ENCODE measurements at regions not wholly inside any gene's neighbourhood (a gene's known extent, or its start where the extent isn't known, plus 50 kb on each side); places are given as distances from the start of the nearest gene placed in this dataset.
A peak's percentile ranks its signal among the peaks of the same experiment; 100 is the strongest.

DNA sequence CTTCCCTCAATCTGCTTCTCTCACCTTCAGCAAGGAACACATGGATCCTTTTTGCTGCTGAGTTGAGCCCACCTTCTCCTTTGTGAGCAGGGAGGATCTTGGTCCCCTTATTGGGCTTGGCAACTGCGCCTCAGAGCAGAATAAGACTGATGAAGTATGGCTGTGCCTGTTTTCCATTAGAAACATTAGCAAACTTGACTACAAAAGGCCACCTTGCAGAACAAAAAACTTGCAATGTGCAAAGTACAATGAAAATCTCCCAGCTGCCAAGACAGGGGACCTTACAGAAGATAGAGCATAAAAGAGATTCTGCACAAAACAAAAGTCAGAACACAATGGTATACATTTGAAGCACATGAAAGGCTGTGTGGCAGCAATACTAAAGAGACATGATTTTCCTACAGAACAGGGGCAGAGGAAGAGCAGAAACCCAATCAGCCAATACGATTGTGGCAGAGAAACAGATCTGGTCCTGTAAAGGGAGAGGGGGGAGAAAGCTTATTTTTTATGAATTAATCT, 173.5 kb upstream of the SNX19 start:
- DNase-seq (ENCODE audit: low spot score in 2 of 2) (no peak), ATAC-seq (no peak)
- H3K9me3 Mint-ChIP-seq: peaks cover 13 to 14% of the 10 kb centered on the region in 2 donors
- H3K27ac Mint-ChIP-seq: no peak overlapping the region
- H3K36me3 Mint-ChIP-seq: no peaks in the 10 kb centered on the region

DNA sequence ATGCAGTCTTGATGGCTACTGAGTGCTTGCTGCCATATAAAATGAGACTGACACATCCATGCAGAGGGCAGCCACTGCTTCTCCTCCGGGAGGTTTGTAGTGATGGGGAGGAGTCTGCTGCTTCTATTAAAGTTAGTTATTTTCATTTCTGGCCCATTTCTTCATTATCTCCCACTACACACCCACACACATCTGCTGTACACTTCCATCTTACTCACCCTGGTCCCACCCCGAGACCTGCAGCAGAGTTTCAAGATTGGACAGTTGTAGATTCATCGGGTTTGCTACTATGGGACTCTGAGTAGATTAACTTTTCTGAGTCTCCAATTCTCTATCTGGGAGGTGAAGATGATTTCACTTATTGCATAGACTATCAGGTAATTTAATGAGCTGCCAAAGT, 176.2 kb upstream of the SNX19 start:
- H3K27ac Mint-ChIP-seq: no peak overlapping the region
- no peak for DNase-seq (ENCODE audit: low spot score in 2 of 2)

DNA sequence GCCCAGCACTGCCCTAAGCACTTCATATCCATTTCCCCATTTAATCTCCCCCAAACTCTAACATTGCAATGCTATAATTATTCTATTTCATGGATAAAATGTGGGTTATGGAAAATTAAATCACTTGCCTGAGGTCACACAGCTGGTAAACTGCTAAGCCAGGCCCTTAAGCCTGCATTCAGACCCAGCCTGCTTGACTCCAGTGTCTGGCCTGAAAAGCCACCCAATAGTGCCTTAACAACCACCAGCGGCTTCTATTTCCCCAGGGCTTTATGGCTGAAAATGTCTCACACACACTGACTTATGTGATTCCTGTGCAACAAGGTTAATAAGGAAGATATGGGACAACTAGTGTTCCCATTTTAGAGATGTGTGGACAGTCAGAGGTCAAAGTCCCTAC, 178.5 kb upstream of the SNX19 start:
- H3K9me3 Mint-ChIP-seq: peaks cover 2 to 4% of the 10 kb centered on the region in 2 donors
- no peak overlapping the region for H3K27ac Mint-ChIP-seq

More for the DNA sequence above, 176.2 kb upstream of the SNX19 start:
- H3K9me3 Mint-ChIP-seq: peaks cover 5 to 7% of the 10 kb centered on the region in 2 donors
- no peaks in the 10 kb centered on the region for H3K36me3 Mint-ChIP-seq
- ATAC-seq: no peak

DNA sequence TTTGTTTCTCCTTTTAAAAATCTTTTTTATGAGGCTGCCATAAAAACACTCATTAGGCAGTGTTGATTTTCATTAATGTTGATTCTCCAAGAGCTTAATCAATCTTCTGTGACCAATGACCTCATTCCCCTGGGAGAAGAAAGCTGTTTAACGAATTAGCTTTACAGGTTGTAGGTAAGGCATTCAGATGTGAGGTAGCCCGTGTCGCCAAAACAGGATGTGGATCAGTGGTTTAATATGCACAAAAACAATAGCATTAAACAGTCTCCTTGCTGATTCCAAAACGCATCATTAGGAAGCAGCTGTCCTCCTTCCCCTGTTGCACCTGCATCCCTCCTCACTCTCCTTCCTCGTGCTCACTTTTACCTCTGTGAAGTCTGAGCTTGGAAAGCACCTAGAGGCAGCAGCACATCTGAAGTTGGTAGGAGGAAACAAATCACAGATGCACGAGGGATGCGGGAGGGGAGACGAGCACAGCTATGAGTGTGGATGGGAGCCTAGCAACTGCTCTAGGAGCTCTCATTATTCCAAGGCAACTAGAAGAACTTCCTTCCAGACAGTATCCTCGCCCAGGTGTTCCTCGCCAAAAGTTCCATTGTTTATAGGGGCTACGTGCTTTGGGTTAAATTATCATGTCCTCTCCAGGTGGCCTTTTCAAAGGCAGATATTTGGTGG, 179.4 kb upstream of the SNX19 start:
- no peaks in the 10 kb centered on the region for H3K9me3 Mint-ChIP-seq
- H3K27ac Mint-ChIP-seq: no peak overlapping the region
- DNase-seq (ENCODE audit: low spot score in 2 of 2) (no peak), ATAC-seq (no peak)
- no peaks in the 10 kb centered on the region for H3K36me3 Mint-ChIP-seq

More for the DNA sequence above, 178.5 kb upstream of the SNX19 start:
- no peak for ATAC-seq
- no peaks in the 10 kb centered on the region for H3K36me3 Mint-ChIP-seq
- no peak for DNase-seq (ENCODE audit: low spot score in 2 of 2)

DNA sequence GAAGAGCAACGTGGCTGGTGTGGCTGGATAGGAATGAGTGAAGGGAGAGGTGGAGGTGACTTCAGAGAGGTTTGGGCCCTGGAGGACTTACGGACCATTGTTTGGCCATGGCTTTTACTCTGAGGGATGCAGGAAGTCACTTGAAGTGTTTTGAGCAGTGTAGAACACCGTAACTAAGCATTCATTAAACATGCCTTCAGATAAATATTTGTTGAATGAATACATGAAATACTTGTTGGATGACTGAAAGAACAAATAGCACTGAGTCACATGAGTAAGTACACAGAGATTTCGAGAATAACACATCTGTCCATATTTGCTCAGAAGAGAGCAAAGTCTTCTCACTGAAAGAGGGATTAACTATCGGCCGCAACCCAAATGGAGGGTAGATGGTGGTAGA, 182.7 kb upstream of the SNX19 start:
- no peak for DNase-seq (ENCODE audit: low spot score in 2 of 2)
- Mint-ChIP-seq H3K27ac (no peak overlapping the region), H3K9me3 (peaks cover 0 to 3% of the 10 kb centered on the region in 2 donors), H3K36me3 (no peaks in the 10 kb centered on the region)
- no peak for ATAC-seq

DNA sequence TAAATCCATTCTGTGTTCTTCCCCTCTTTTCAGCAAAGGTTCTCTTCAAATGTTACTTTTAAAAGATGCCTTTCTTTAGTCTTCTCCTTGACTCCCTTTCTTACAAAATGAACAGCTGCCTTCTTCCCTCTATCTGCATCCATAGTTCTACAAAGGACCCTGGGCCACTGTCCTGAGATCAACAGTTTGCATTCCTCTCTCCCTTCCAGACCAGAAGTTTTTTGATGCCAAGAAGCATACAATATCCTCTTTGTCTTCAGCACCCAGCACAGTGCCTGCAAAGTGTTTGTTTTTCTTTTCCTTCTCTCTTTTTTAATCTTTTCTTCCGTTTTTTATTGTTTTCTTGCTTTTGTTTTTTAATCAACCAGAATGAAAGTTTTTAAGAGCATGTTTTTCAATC, 183.5 kb upstream of the SNX19 start:
- Mint-ChIP-seq H3K36me3 (no peaks in the 10 kb centered on the region), H3K27ac (no peak overlapping the region), H3K9me3 (peaks cover 0 to 7% of the 10 kb centered on the region in 2 donors)
- no peak for ATAC-seq
- DNase-seq (ENCODE audit: low spot score in 2 of 2): no peak

DNA sequence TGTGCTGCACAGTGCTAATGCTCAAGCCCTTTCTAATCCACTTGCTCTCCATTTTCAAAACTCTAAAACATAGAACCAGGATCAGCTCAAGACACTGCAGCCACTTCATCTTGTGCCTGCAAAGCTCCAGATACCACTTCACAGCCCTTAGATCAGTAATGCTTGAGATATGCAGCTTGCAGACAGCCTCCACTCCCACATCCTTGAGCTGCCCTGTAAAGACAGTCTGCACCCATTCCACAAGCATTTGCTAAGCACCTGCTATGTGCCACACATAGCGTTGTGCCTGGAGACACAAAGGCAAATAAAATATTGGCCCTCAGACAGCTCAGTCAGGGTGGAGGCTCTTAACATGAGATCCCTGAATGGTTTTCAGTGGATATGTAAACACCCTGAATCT, 192.5 kb upstream of the SNX19 start:
- Mint-ChIP-seq H3K27ac (no peak overlapping the region), H3K36me3 (no peaks in the 10 kb centered on the region), H3K9me3 (peaks cover 0 to 4% of the 10 kb centered on the region in 2 donors)
- DNase-seq (ENCODE audit: low spot score in 2 of 2) (no peak), ATAC-seq (no peak)

DNA sequence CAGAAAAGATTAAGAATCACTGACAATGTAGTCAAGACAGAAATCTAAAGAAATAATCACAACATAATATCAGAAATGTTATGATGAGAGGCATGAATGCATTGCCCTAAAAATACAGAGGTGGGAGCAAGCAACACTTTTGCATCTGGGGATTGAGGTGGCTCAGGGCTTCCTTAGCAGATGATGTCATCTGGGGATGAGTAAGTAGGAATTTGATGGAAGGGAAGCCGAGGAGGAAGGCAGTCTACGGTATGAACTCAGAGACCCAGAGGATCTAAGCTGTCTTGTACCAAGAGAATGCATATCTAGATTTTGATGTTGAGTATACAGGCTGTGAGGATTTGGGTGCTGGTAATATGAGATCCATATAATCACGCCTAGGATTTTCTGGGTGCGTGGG, 193.0 kb upstream of the SNX19 start:
- peaks cover 0 to 3% of the 10 kb centered on the region in 2 donors for H3K9me3 Mint-ChIP-seq
- H3K27ac Mint-ChIP-seq: no peak overlapping the region
- no peaks in the 10 kb centered on the region for H3K36me3 Mint-ChIP-seq
- no peak for DNase-seq (ENCODE audit: low spot score in 2 of 2)
- no peak for ATAC-seq

DNA sequence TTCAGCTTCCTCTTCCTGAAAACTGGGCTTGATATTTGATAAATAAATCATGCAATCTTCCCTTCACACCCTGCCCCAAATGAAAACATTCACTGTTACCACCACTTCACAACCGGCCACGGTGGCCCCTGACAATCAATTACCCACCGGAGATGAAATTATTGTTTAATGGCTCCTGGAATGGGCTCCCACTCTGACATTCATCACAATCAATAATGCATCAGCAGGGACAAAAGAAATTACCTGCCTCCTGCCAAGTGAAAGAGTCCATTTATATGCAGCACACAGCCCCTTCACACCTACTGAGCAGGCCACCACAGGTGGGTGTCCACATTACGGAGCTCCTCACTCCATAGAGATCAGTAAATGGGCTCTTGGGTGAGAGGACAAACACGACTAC, 193.5 kb upstream of the SNX19 start:
- ATAC-seq: no peak
- DNase-seq (ENCODE audit: low spot score in 2 of 2): no peak
- H3K27ac Mint-ChIP-seq: no peak overlapping the region
- no peaks in the 10 kb centered on the region for H3K9me3 Mint-ChIP-seq
- H3K36me3 Mint-ChIP-seq: no peaks in the 10 kb centered on the region

DNA sequence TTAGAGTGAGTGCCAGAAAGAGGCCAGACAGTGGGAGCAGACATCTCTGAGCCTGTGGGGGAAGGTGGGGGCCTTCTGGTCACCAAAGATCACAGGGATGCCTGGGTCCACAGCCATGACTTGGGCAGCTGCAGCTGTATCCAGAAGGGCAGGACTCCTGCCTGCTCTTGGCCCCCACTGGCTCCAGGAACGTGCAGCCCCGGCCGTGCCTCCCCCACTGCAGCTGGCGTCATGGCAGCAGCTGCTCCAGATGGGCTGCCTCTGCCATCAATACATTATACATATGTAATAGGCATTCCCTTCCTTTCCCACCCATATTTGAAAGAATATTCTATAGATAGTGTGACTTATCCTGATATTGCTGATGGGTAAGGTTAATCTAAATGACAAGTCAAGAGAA, 195.5 kb upstream of the SNX19 start:
- Mint-ChIP-seq H3K27ac (no peak overlapping the region), H3K9me3 (no peaks in the 10 kb centered on the region), H3K36me3 (no peaks in the 10 kb centered on the region)
- no peak for ATAC-seq
- no peak for DNase-seq (ENCODE audit: low spot score in 2 of 2)

DNA sequence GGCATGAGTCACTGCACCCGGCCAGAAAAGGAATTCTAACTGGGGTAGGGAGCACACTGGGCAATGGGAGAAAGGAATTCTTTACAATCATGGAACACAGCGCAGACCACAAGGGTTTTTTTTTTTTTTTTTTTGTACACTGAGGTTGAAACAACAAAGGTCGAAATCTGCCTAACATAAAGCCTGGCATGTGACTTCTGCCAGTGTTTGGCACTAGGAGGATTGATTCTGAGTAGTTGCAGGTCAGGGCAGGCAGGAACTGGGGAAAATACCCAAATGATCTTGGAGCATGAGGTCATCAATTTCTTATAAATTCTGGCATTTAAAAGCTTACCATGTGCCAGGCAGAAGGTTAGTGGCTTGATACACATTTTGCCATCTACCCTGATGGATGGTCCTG, 202.0 kb upstream of the SNX19 start:
- Mint-ChIP-seq H3K36me3 (no peaks in the 10 kb centered on the region), H3K9me3 (peaks cover under 1% of the 10 kb centered on the region in 2 donors), H3K27ac (peak overlapping the region in 1 of 2 donors; percentile 55)
- DNase-seq (ENCODE audit: low spot score in 2 of 2) (no peak), ATAC-seq (no peak)

DNA sequence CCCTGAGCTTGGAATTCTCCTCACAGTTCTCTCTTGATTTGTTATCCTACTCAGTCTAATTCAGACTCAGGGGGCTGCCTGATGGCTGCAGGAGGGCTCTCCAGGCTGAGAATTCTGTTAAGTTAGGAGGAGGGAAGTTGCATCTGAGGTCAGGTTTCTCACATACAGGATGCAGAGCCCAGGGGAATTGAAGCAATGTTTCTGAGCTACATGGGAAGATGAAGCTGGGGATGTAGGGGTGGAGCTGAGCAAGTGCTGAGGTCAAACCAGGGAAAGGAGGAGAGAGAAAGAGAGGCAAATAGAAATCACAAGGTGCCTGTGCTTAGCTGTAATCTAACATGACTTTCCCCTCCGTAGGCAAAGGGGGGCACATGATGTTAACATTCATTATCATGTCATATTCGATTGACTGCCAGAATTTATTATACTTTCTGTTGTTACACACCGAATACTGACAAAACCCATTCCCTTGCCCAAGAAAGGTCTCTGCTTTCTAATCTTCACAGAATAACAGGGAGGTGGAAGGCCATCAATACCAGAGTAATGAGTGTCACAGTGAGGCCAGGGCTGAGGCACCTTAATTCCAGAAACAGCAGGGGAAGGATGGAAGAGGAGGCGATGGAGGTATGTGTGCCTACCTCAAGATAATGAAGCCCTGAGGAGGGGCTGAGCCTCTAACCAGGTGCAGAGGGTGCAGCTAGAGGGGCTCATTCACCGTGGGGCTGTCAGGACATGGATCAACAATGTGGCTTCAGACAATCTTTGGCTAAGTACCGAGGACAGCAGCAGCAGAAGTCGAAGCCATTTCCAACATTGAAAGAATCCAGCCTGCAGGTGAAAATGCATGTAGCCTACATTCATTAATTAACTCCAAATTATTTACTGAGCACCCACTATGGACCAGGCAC, 205.4 kb upstream of the SNX19 start:
- no peaks in the 10 kb centered on the region for H3K36me3 Mint-ChIP-seq

DNA sequence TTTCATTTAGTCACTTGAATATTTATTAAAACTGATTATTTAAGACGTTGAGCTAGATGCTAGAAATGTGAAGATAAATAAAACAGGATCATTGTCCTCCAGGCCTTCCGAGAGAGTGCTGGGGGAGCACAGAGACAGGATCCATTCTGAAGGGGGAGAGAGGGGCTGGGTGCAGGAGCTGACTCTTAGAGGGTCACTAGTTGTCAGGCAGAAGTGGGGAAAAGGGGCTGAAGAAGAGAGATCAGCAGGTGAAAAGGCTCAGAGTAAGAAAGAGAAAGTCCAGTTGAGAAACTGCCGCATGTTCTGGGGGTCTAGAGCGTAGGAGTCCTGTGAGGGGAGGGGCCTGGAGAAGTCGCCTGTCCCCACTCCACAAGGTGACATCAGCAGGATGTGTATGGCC, 206.2 kb upstream of the SNX19 start:
- DNase-seq (ENCODE audit: low spot score in 2 of 2) (no peak), ATAC-seq (no peak)
- no peaks in the 10 kb centered on the region for H3K36me3 Mint-ChIP-seq
- peaks cover 15 to 22% of the 10 kb centered on the region in 2 donors for H3K9me3 Mint-ChIP-seq
- no peak overlapping the region for H3K27ac Mint-ChIP-seq

More for the DNA sequence above, 205.4 kb upstream of the SNX19 start:
- Mint-ChIP-seq H3K27ac (no peak overlapping the region), H3K9me3 (peaks cover 10 to 14% of the 10 kb centered on the region in 2 donors)
- no peak for ATAC-seq
- no peak for DNase-seq (ENCODE audit: low spot score in 2 of 2)

DNA sequence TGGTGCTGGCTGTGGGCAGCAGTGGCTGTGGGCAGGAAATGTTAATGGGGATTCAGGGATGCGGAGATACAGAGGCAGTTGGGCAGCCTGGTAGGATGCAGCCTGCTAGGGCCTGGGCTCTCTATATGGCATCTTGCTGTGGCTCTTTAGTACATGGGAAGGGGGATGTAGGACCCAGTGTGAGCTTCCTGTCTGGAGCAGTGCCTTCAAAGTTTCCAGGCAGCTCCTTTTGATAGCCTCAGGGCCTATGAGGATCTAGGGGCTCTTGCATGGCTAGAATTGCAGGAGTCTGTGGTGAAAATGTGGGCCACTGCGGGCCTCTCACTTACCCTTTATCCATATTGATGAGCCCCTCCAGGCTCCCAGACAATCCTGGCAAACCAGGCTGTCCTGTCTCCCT, 213.2 kb upstream of the SNX19 start:
- no peak for DNase-seq (ENCODE audit: low spot score in 2 of 2)
- Mint-ChIP-seq H3K27ac (no peak overlapping the region), H3K9me3 (peaks cover 27 to 50% of the 10 kb centered on the region in 2 donors), H3K36me3 (peaks cover 5 to 11% of the 10 kb centered on the region in 2 donors)
- ATAC-seq: no peak

DNA sequence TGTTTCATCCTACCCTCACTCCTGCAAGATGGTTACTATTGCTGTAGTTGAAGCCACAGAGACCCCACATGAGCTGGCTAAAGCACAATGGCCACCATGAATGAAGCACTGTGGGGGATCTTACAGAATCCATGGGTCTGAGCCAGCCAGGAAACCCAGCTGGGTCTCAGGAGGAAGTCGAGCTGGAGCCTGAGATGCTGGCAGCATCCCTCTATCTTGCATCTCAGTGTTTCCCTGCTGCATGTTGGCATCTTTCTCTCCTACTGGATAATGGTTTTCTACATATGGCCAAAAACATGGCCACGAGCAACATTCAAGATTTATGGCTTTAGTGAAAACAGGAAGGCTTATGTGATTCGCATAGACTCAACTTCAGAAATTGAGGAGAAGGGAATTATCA, 219.3 kb upstream of the SNX19 start:
- DNase-seq (ENCODE audit: low spot score in 2 of 2): no peak
- Mint-ChIP-seq H3K27ac (no peak overlapping the region), H3K36me3 (no peaks in the 10 kb centered on the region)

DNA sequence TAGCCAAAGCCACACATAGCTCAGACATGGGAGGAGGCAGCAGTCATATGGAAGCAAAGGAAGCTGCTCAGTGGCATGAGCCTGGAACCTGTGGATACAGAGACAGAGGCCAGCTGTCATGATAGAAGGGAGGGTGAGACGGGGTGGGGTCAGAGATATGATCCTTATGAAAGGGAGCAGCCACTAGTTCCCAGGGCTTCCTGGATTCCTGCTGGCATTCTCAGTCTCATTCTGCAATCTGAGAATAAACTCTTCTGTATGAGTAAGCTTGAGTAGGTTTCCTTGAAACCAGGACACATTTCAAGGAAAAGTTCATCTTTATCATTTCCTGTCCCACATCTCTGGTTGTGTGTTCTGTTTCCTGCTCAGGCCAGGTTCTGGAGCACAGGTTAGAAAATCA, 220.2 kb upstream of the SNX19 start:
- ATAC-seq: no peak
- Mint-ChIP-seq H3K9me3 (peaks cover 10 to 17% of the 10 kb centered on the region in 2 donors), H3K36me3 (no peaks in the 10 kb centered on the region), H3K27ac (no peak overlapping the region)
- DNase-seq (ENCODE audit: low spot score in 2 of 2): no peak

More for the DNA sequence above, 219.3 kb upstream of the SNX19 start:
- no peak for ATAC-seq
- peaks cover 12 to 20% of the 10 kb centered on the region in 2 donors for H3K9me3 Mint-ChIP-seq

DNA sequence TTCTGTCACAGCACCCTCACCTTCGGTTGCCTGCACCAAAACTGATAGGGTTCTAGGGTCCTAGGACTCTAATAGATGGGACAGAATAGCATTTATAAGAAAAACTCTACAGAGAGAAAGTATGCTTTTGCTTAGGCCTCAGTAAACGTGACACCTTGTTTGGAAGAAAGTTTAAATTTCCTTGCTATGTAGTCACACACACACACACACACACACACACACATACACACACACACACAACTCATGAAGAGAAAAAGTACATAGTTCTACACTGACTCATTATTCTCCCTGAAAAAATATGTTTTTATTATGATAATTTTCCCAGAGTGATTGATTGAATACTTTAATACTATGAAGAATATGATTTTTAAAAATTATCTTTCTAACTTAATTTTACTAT, 220.8 kb upstream of the SNX19 start:
- H3K36me3 Mint-ChIP-seq: no peaks in the 10 kb centered on the region
- no peak overlapping the region for H3K27ac Mint-ChIP-seq
- peaks cover 8 to 13% of the 10 kb centered on the region in 2 donors for H3K9me3 Mint-ChIP-seq
- no peak for ATAC-seq
- no peak for DNase-seq (ENCODE audit: low spot score in 2 of 2)
